Motor neuron (in vitro differentiated cells): ENCODE measurements at regions not wholly inside any gene's neighbourhood (a gene's known extent, or its start where the extent isn't known, plus 50 kb on each side); places are given as distances from the start of the nearest gene placed in this dataset.
"Not testable (repeated sequence)": the region's sequence is repeated elsewhere in the genome, so short reads cannot be mapped to it uniquely, and the experiment has no call there.

Experiments used
- ATAC-seq, 8 experiments: fragments of 200-7000 bp; cut with Tn5 transposase; replicated peaks in 6 of 8; 2 replicates each; pipeline ENCODE4 v1.8.0; 2021; ENCODE audit warnings: mild to moderate bottlenecking in 8 of 8, moderate library complexity in 8 of 8
- H3K27ac ChIP-seq, 2 donors: fragments of 250-450 bp; sonication (Bioruptor Pico); 2 replicates each; pipeline ENCODE4 v1.9.0; 2021; ENCODE audit warnings: antibody characterized with exemption in 2 of 2, mild to moderate bottlenecking in 2 of 2, moderate library complexity in 1 of 2
- H3K4me1 ChIP-seq, 2 donors: fragments of 250-450 bp; sonication (Bioruptor Pico); replicated peaks in 1 of 2; 2 replicates each; pipeline ENCODE4 v1.6.1; 2021; ENCODE audit warnings: antibody characterized with exemption in 2 of 2, mild to moderate bottlenecking in 2 of 2, moderate library complexity in 1 of 2
- H3K4me3 ChIP-seq, 5 donors: fragments of 250-450 bp; sonication (Bioruptor Pico); 2 replicates each; pipeline ENCODE4 v1.9.0; 2021; ENCODE audit warnings: antibody characterized with exemption in 5 of 5, mild to moderate bottlenecking in 5 of 5, moderate library complexity in 4 of 5
- WGBS, 10 experiments: fragments of 450-650 bp; shearing (Covaris generic); methylation state at CpG; one replicate each; pipeline ENCODE4 v1.0.0; 2022; 5-methylcytosine and 5-hydroxymethylcytosine counted together
- in situ Hi-C, 9 experiments: fragments of 400-800 bp; cut with MboI; loops; one replicate each; pipeline ENCODE4 v1.15.0; 2021; ENCODE audit warnings: low sequenced_read_pairs in 9 of 9, low pct_unique_long_range_greater_than_20kb in 2 of 9; ENCODE audit not compliant: unreplicated experiment in 9 of 9

GRCh38 chr6:11299876-11300428 lies 67.5 kb upstream of the NEDD9 start:
- H3K4me3 ChIP-seq, in situ Hi-C loops, H3K27ac ChIP-seq, ATAC-seq: not testable (repeated sequence)
- 51 to 100% (median 81%) methylated on average over 2 to 5 of the region's 5 CpGs for WGBS, 10 experiments
- H3K4me1 ChIP-seq, result peaks cover 10 to 11% of the 10 kb centered on the region in 2 donors

DNA sequence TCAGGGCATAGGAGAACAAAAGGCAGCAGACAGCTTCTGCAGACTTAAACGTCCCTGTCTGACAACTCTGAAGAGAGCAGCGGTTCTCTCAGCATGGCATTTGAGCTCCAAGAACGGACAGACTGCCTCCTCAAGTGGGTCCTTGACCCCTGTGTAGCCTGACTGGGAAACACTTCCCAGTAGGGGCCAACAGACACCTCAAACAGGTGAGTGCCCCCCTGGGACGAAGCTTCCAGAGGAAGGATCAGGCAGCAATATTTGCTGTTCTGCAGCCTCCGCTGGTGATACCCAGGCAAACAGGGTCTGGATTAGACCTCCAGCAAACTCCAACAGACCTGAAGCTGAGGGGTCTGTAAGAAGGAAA lies 66.9 kb upstream of the NEDD9 start:
- peak overlapping the region in 1 of 2 donors; percentile 60 for H3K27ac ChIP-seq
- ATAC-seq, H3K4me3 ChIP-seq, in situ Hi-C loops: not testable (repeated sequence)
- H3K4me1 ChIP-seq, result peaks cover 10 to 11% of the 10 kb centered on the region in 2 donors
- WGBS, 10 experiments, result 48 to 100% (median 70%) methylated on average over 1 to 5 of the region's 5 CpGs; no CpG with 5 or more reads in 4 of the 10 experiments

GRCh38 chr6:11298651-11299420 lies 66.4 kb upstream of the NEDD9 start:
- Histone ChIP-seq H3K27ac (peak overlapping the region in 1 of 2 donors; percentile 60), H3K4me1 (peaks cover 10 to 11% of the 10 kb centered on the region in 2 donors), H3K4me3 (no peak overlapping the region)
- peak in 5 of 8 experiments; percentile 85 to 99 (median 92) for ATAC-seq
- 0 to 71% (median 59%) methylated on average over 1 to 8 of the region's 9 CpGs for WGBS, 10 experiments
- in situ Hi-C loops, result no loop called here

GRCh38 chr6:11297376-11297729 lies 64.9 kb upstream of the NEDD9 start:
- peaks cover 10 to 11% of the 10 kb centered on the region in 2 donors for H3K4me1 ChIP-seq
- ATAC-seq, result no peak

DNA sequence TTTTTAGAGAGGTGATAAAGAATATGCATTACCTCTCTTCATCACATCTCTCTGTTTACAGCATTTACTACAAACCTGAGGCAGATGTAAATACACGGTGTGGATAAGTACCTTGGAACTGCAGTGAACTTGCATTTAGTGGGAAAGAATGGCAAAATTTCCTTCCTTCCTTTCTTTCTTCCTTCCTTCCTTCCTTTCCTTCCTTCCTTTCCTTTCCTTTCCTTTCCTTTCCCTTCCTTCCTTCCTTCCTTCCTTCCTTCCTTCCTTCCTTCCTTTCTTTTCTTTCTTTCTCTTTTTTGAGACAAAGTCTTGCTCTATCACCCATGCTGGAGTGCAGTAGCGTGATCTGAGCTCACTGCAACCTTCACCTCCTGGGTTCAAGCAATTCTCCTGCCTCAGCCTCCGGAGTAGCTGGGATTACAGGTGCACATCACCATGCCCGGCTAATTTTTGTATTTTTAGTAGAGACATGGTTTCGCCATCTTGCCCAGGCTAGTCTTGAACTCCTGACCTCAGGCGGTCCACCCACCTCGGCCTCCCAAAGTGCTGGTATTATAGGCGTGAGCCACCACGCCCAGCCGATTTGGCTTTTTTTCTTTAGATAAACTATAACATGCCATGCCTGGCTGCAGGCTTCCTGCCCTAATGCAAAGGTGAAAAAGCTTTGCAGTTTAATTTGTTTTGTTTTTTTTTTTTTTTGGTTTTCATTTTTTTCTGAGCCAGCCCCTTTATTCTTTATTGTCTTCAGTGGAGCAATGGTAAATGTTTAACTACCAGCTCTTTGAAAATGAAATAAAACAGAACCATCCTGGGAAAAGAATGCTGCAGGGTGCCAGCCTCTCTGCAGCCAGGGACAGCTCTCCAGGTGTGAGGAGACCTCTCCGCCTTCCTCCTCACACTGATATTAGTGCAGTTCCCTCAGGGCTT lies 64.2 kb upstream of the NEDD9 start:
- ATAC-seq, result no peak
- Histone ChIP-seq H3K4me3 (no peak overlapping the region), H3K27ac (no peak overlapping the region), H3K4me1 (peaks cover 10 to 11% of the 10 kb centered on the region in 2 donors)
- in situ Hi-C loops, result no loop called here
- 66 to 90% (median 79%) methylated on average over 2 to 10 of the region's 11 CpGs for WGBS, 10 experiments

More at GRCh38 chr6:11297376-11297729, 64.9 kb upstream of the NEDD9 start:
- in situ Hi-C loops, result no loop called here
- no peak overlapping the region for H3K4me3 ChIP-seq
- no peak overlapping the region for H3K27ac ChIP-seq
- 17 to 90% (median 69%) methylated on average over 1 of the region's 1 CpG; no CpG with 5 or more reads in 2 of the 10 experiments for WGBS, 10 experiments

DNA sequence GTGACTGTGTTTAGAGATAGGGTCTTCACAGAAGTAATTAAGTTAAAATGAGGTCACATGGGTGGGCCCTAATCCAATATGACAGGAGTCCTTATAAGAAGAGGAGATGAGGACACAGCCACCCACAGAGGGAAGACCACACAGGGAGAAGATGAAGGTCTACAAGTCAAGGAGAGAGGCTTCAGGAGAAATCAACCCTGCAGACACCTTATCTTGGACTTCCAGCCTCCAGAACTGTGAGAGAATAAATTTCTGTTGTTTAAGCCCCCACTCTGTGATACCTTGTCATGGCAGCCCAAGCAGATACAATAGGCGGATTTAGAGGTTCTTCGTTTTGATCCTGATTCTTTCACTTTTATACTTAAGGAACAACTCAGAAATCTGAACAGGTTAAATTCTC lies 63.5 kb upstream of the NEDD9 start:
- H3K4me1 ChIP-seq, result peaks cover 10 to 11% of the 10 kb centered on the region in 2 donors
- no peak overlapping the region for H3K4me3 ChIP-seq
- 30 to 100% (median 84%) methylated on average over 1 to 2 of the region's 2 CpGs; no CpG with 5 or more reads in 3 of the 10 experiments for WGBS, 10 experiments
- H3K27ac ChIP-seq, result no peak overlapping the region
- no peak for ATAC-seq
- in situ Hi-C loops, result no loop called here

- in situ Hi-C loops, result no loop called here
- ATAC-seq, result no peak
- Histone ChIP-seq H3K4me1 (peaks cover 6 to 9% of the 10 kb centered on the region in 2 donors), H3K27ac (no peak overlapping the region), H3K4me3 (no peak overlapping the region)
- 83 to 100% (median 100%) methylated on average over 1 to 3 of the region's 3 CpGs; no CpG with 5 or more reads in 5 of the 10 experiments for WGBS, 10 experiments
Measured at GRCh38 chr6:11294228-11294627, 61.8 kb upstream of the NEDD9 start.

DNA sequence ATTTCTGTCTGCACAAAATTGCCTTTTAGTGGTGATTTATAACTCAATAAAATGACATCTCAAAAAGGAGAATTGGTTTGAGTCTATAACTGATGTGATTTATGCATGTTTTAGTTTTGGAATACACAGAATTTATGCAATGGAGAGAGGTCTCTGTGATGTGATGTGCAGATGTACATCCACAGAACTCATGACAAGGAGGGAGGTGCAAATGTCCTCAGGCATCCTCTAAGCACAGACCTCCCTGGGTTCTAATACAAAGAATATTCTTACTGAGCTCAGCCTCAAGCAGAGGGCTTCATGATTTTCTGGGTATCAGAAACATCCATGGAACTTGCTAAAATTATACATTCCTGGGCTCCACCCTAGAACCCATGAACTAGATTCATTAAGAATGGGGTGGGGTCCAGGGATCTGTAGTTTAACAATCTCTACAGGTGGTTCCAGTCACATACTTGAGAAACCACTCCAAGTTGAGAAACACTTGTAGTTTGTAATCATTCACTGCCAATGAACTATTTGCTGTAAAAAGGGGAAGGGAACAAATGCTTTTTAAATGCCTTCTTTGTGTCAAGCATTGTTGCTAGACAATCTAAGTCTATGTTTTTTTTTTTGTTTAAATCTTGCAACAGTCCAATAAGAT lies 60.2 kb upstream of the NEDD9 start:
- in situ Hi-C loops, result no loop called here

GRCh38 chr6:11292091-11292490 lies 59.6 kb upstream of the NEDD9 start:
- Histone ChIP-seq H3K4me3 (no peak overlapping the region), H3K27ac (no peak overlapping the region), H3K4me1 (no peaks in the 10 kb centered on the region)
- ATAC-seq, result no peak
- in situ Hi-C loops, result no loop called here
- WGBS, 10 experiments, result 20 to 100% (median 84%) methylated on average over 1 to 4 of the region's 4 CpGs; no CpG with 5 or more reads in 2 of the 10 experiments

More for the DNA sequence above, 60.2 kb upstream of the NEDD9 start:
- Histone ChIP-seq H3K4me3 (no peak overlapping the region), H3K4me1 (no peaks in the 10 kb centered on the region), H3K27ac (no peak overlapping the region)
- ATAC-seq, result peak in 3 of 8 experiments; percentile 52 to 98 (median 82)

- WGBS, 10 experiments, result 17 to 100% (median 80%) methylated on average over 1 to 4 of the region's 4 CpGs; no CpG with 5 or more reads in 1 of the 10 experiments
- ATAC-seq, result peak in 1 of 8 experiments; percentile 22
- no peak overlapping the region for H3K4me3 ChIP-seq
Measured at GRCh38 chr6:11291582-11291981, 59.1 kb upstream of the NEDD9 start.

DNA sequence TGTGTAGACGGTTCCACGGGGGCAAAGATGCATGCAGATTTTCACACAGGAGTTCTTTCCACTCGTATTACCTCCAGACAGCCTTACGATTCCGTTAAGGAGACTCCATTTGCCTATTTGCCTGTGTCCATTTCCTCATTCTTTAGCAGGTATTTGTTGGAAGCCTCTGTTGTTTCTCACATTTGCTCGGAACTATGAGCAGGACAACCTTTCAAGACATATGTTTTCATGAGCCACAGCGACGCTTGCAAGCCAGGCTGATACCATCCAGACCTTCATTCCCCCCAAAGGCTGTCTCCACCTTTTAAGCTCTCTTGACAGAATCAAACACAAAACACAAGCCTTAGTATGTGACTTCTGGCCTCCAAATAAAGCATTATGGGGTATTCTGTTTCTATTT lies 57.6 kb upstream of the NEDD9 start:
- 44 to 100% (median 84%) methylated on average over 1 to 8 of the region's 8 CpGs for WGBS, 10 experiments
- Histone ChIP-seq H3K4me1 (no peaks in the 10 kb centered on the region), H3K27ac (no peak overlapping the region), H3K4me3 (no peak overlapping the region)
- ATAC-seq, result no peak
- in situ Hi-C loops, result no loop called here

More at GRCh38 chr6:11291582-11291981, 59.1 kb upstream of the NEDD9 start:
- H3K4me1 ChIP-seq, result no peaks in the 10 kb centered on the region
- in situ Hi-C loops, result no loop called here
- H3K27ac ChIP-seq, result no peak overlapping the region

DNA sequence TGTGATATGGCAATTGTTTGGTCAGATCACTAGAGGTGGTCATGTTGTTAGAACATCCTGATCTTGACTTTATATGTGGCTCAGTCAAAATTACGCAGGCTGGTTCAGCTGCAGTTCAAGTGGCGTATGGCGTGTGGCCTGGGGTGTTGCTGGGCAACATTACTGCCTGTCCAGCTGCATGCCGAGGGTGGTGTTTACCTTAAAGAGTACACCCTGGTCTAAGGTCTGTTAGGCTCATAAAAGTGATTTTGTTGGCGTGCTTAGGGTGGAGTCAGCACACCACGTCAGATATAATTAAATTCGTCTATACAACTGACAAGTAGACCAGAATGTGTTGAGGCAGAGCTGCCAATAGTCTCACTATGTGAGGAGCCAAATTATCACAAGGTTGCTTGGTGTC lies 55.6 kb upstream of the NEDD9 start:
- WGBS, 10 experiments, result 60 to 97% (median 83%) methylated on average over 1 to 5 of the region's 7 CpGs; no CpG with 5 or more reads in 2 of the 10 experiments
- no peaks in the 10 kb centered on the region for H3K4me1 ChIP-seq
- H3K4me3 ChIP-seq, result no peak overlapping the region
- peak in 1 of 8 experiments; percentile 54 for ATAC-seq
- in situ Hi-C loops, result no loop called here
- H3K27ac ChIP-seq, result no peak overlapping the region
